ENCODE measurements at regions not wholly inside any gene's neighbourhood (a gene's known extent, or its start where the extent isn't known, plus 50 kb on each side); places are given as distances from the start of the nearest gene placed in this dataset.

DNA sequence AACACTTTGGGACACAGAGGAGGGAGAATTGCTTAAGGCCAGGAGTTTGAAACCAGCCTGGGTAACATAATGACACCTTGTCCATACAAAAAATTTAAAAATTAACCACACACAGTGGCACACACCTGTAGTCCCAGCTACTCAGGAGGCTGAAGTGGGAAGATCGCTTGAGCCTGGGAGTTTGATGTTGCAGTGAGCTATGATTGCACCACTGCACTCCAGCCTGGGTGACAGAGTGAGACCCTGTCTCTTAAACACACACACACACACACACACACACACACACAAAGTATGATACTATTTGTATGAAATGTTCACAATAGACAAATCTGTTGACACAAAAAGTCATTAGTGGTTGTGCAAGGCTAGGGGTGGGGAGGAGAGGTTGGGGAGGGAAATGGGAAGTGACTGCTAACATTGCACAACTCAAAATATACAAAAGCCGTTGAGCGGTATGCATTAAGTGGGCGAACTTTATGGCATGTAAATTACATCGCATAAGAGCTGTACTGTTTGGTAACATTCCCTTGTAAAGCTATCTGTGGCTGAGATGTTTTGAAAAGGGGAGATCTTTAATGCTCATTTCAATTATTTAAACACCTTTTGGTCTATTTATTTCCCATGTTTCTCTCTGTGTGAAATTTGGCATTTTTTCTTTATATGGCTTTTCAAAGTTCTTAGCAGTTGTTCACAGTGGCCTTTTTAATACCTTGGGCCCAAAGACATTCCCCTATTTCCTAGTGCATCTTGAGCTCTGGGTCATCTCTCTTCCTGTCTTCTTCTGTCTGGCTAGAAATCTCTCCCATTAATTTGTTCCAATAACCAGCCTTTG is 58.9 kb upstream of the ZNF516 start:
- no peak for DNase-seq (ENCODE audit: low read depth in 2 of 2, low spot score in 1 of 2)

DNA sequence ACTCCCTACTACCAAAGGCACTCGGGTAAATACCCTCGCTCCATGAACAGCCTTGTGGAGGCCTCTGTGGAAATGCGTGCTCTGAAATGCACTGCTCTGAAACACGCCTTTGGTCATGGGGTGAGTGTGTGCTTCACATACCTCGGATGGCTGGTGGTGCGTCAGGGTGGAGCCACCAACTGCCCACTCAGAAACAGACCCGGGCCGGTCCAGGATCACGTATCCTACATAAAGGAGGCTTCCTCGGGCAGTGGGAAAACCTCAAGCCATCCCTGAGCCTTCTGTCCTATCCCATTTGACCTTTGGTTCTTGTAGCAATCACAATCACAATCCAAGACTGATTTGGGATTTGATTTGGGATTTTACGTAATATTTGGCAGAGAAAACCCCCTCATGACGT is 53.5 kb upstream of the ZNF516 start:
- no peak for DNase-seq (ENCODE audit: low read depth in 2 of 2, low spot score in 1 of 2)

GRCh38 chr18:76547296-76547695 is 52.3 kb upstream of the ZNF516 start:
- DNase-seq (ENCODE audit: low read depth in 2 of 2, low spot score in 1 of 2), result no peak

GRCh38 chr18:76546436-76546835 is 51.4 kb upstream of the ZNF516 start:
- no peak for DNase-seq (ENCODE audit: low read depth in 2 of 2, low spot score in 1 of 2)

- no peak for DNase-seq (ENCODE audit: low read depth in 2 of 2, low spot score in 1 of 2)
Measured at GRCh38 chr18:76546088-76546435, 51.0 kb upstream of the ZNF516 start.

DNA sequence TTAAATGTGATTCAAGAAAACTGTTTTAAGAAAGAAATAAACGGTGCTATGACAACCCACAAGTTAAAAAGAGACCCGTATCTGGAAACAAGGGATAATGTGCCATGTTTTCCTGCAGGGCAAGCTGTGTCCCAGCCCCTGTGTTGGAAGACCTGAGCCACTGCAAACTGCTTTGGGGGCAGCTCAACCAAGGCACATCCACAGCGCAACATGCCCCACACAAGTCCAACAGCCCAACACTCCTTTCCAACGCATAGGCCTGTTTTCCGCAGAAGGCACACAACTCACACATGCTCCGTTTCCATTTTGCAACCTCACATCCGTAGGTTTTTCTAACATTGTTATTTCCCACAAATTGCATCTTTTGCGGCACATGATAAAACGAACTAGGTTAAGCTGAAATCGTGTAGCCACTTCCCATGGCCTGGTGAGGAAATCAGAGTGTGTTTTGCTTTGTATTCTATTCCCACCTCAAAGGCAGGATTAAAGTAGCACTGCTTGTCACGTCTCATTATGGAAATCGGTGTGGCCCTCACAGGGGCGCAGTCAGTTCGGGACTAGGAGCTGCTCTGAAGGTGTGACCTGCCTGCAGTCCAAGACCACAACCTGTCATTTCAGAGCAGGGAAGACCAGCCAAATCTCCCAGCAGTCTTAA is 50.5 kb upstream of the ZNF516 start:
- no peak for DNase-seq (ENCODE audit: low read depth in 2 of 2, low spot score in 1 of 2)

- DNase-seq (ENCODE audit: low read depth in 2 of 2, low spot score in 1 of 2), result no peak
Measured at GRCh38 chr18:76544511-76545345, 49.7 kb upstream of the ZNF516 start.
